GM23248 (cell line): ENCODE measurements at regions not wholly inside any gene's neighbourhood (a gene's known extent, or its start where the extent isn't known, plus 50 kb on each side); places are given as distances from the start of the nearest gene placed in this dataset.

Experiments
- EZH2 ChIP-seq: fragments of 200-600 bp; sonication (generic); IDR thresholded peaks from 2 replicates; pipeline ENCODE4 v1.6.1; 2018; ENCODE audit warnings: antibody characterized with exemption, mild to moderate bottlenecking; ENCODE audit not compliant: insufficient read depth, poor library complexity, severe bottlenecking
- EZH2phosphoT487 ChIP-seq: fragments of 200-600 bp; sonication (generic); IDR thresholded peaks from 2 replicates; pipeline ENCODE4 v1.6.1; 2018; ENCODE audit warnings: antibody characterized with exemption, moderate library complexity, mild to moderate bottlenecking, low read depth; ENCODE audit not compliant: insufficient read depth

GRCh38 chr20:20786428-20786827, 74.0 kb upstream of the RALGAPA2 start:
- TF ChIP-seq EZH2 (no peak), EZH2phosphoT487 (no peak)
